LoVo (cell line): ENCODE measurements at regions not wholly inside any gene's neighbourhood (a gene's known extent, or its start where the extent isn't known, plus 50 kb on each side); places are given as distances from the start of the nearest gene placed in this dataset.

Experiments used
- DNase-seq: peaks from one replicate; pipeline ENCODE4 v3.0.0-alpha.2; 2016; ENCODE audit warnings: low spot score

GRCh38 chr7:70907259-70908247 lies 224.4 kb upstream of the GALNT17 start:
- DNase-seq = no peak

GRCh38 chr7:70913924-70914323 lies 218.0 kb upstream of the GALNT17 start:
- DNase-seq = no peak

GRCh38 chr7:70915067-70915466 lies 216.9 kb upstream of the GALNT17 start:
- no peak for DNase-seq

GRCh38 chr7:70919481-70920073 lies 212.4 kb upstream of the GALNT17 start:
- DNase-seq = no peak

- no peak for DNase-seq
Observed at GRCh38 chr7:70920876-70921275, 211.1 kb upstream of the GALNT17 start.

GRCh38 chr7:70923181-70923845 lies 208.6 kb upstream of the GALNT17 start:
- no peak for DNase-seq

- DNase-seq = no peak
Observed at GRCh38 chr7:70925411-70926115, 206.4 kb upstream of the GALNT17 start.

GRCh38 chr7:70926666-70927065 lies 205.3 kb upstream of the GALNT17 start:
- DNase-seq = no peak

- no peak for DNase-seq
Observed at GRCh38 chr7:70935311-70935710, 196.6 kb upstream of the GALNT17 start.

- DNase-seq = no peak
Observed at GRCh38 chr7:70935854-70936253, 196.1 kb upstream of the GALNT17 start.

GRCh38 chr7:70937424-70937823 lies 194.5 kb upstream of the GALNT17 start:
- DNase-seq = no peak

- no peak for DNase-seq
Observed at GRCh38 chr7:70940597-70940996, 191.3 kb upstream of the GALNT17 start.

GRCh38 chr7:70942791-70943190 lies 189.2 kb upstream of the GALNT17 start:
- DNase-seq = no peak

- DNase-seq = no peak
Observed at GRCh38 chr7:70944516-70944915, 187.4 kb upstream of the GALNT17 start.

- no peak for DNase-seq
Observed at GRCh38 chr7:70947181-70947580, 184.8 kb upstream of the GALNT17 start.

- DNase-seq = no peak
Observed at GRCh38 chr7:70949862-70950261, 182.1 kb upstream of the GALNT17 start.

- DNase-seq = no peak
Observed at GRCh38 chr7:70951271-70951962, 180.5 kb upstream of the GALNT17 start.

- no peak for DNase-seq
Observed at GRCh38 chr7:70952311-70952710, 179.6 kb upstream of the GALNT17 start.

GRCh38 chr7:70953331-70953741 lies 178.6 kb upstream of the GALNT17 start:
- DNase-seq = no peak

GRCh38 chr7:70953796-70954195 lies 178.1 kb upstream of the GALNT17 start:
- no peak for DNase-seq

- DNase-seq = no peak
Observed at GRCh38 chr7:70972693-70973092, 159.3 kb upstream of the GALNT17 start.

- DNase-seq = no peak
Observed at GRCh38 chr7:70975754-70976153, 156.2 kb upstream of the GALNT17 start.
